HEK293T (cell line): ENCODE measurements at regions not wholly inside any gene's neighbourhood (a gene's known extent, or its start where the extent isn't known, plus 50 kb on each side); places are given as distances from the start of the nearest gene placed in this dataset.
"Not testable (repeated sequence)": the region's sequence is repeated elsewhere in the genome, so short reads cannot be mapped to it uniquely, and the experiment has no call there.

Experiments
- BHLHE40 ChIP-seq: fragments of 450-650 bp; IDR thresholded peaks from 2 replicates; pipeline ENCODE4 v1.6.1; 2016; ENCODE audit warnings: mild to moderate bottlenecking, moderate library complexity, borderline replicate concordance
- CTBP1 ChIP-seq: fragments of 450-650 bp; IDR thresholded peaks from 2 replicates; pipeline ENCODE4 v1.6.1; 2016; ENCODE audit warnings: borderline replicate concordance
- ELF4 ChIP-seq: fragments of 450-650 bp; IDR thresholded peaks from 2 replicates; pipeline ENCODE4 v1.6.1; 2017; ENCODE audit warnings: antibody characterized with exemption
- FOXK2 ChIP-seq: fragments of 450-650 bp; IDR thresholded peaks from 2 replicates; pipeline ENCODE4 v1.6.1; 2016; ENCODE audit warnings: mild to moderate bottlenecking
- FOXM1 ChIP-seq: fragments of 450-650 bp; IDR thresholded peaks from 2 replicates; pipeline ENCODE4 v1.6.1; 2017; ENCODE audit warnings: mild to moderate bottlenecking, borderline replicate concordance
- HDGF ChIP-seq: fragments of 450-650 bp; IDR thresholded peaks from 2 replicates; pipeline ENCODE4 v1.6.1; 2017; ENCODE audit warnings: antibody characterized with exemption, borderline replicate concordance
- L3MBTL2 ChIP-seq: fragments of 450-650 bp; conservative IDR thresholded peaks from 2 replicates; pipeline ENCODE4 v1.6.1; 2016; ENCODE audit warnings: mild to moderate bottlenecking
- LEF1 ChIP-seq: fragments of 450-650 bp; IDR thresholded peaks from 2 replicates; pipeline ENCODE4 v1.6.1; 2017; ENCODE audit warnings: mild to moderate bottlenecking, borderline replicate concordance
- NFRKB ChIP-seq: fragments of 450-650 bp; IDR thresholded peaks from 2 replicates; pipeline ENCODE4 v1.6.1; 2016; ENCODE audit warnings: mild to moderate bottlenecking, moderate library complexity
- SP1 ChIP-seq: fragments of 450-650 bp; IDR thresholded peaks from 2 replicates; pipeline ENCODE4 v1.6.1; 2017
- SUZ12 ChIP-seq: fragments of 450-650 bp; IDR thresholded peaks from 2 replicates; pipeline ENCODE4 v1.6.1; 2016; ENCODE audit warnings: mild to moderate bottlenecking
- TARDBP ChIP-seq: fragments of 450-650 bp; IDR thresholded peaks from 2 replicates; pipeline ENCODE4 v1.6.1; 2016
- ZNF384 ChIP-seq: fragments of 450-650 bp; IDR thresholded peaks from 2 replicates; pipeline ENCODE4 v1.6.1; 2016

- TF ChIP-seq ZNF384, BHLHE40, CTBP1, LEF1, HDGF, SP1, FOXM1, ELF4, TARDBP, NFRKB, SUZ12, FOXK2, L3MBTL2: not testable (repeated sequence)
Measured at GRCh38 chr2:111570300-111571114, 313.5 kb downstream of the ANAPC1 start.
